Prostate gland (tissue), 2 donors: ENCODE measurements at regions not wholly inside any gene's neighbourhood (a gene's known extent, or its start where the extent isn't known, plus 50 kb on each side); places are given as distances from the start of the nearest gene placed in this dataset.

Source experiments
- DNase-seq: peaks from one replicate; pipeline ENCODE4 v3.0.0-alpha.2; 2019; ENCODE audit warnings: low spot score
- H3K27ac ChIP-seq, 2 donors: fragments of 200-600 bp; sonication (generic); 2 replicates each; pipeline ENCODE4 v1.5.1; 2017 to 2019
- H3K27me3 ChIP-seq: fragments of 200-600 bp; sonication (generic); replicated peaks from 2 replicates; pipeline ENCODE4 v1.5.1; 2019; ENCODE audit not compliant: insufficient read depth
- H3K36me3 ChIP-seq, 2 donors: fragments of 200-600 bp; sonication (generic); 1 replicate in 1 of 2; 2 replicates in 1 of 2; pipeline versions ENCODE4 v1.5.1 to v1.8.1; 2017 to 2019
- H3K4me1 ChIP-seq: fragments of 200-600 bp; sonication (generic); replicated peaks from 2 replicates; pipeline ENCODE4 v1.5.1; 2019
- H3K4me3 ChIP-seq, 2 donors: fragments of 200-600 bp; sonication (generic); 2 replicates each; pipeline ENCODE4 v1.5.1; 2017 to 2019
- H3K9me3 ChIP-seq: fragments of 200-600 bp; sonication (generic); 2 replicates; pipeline ENCODE4 v1.5.1; 2017
- POLR2A ChIP-seq: fragments of 450-650 bp; IDR thresholded peaks from one replicate; pipeline ENCODE4 v1.6.1; 2016; ENCODE audit warnings: antibody characterized with exemption, mild to moderate bottlenecking
- POLR2AphosphoS5 ChIP-seq: sonication (generic); formaldehyde crosslinking; IDR thresholded peaks from one replicate; pipeline ENCODE4 v1.6.1; 2017; ENCODE audit warnings: antibody characterized with exemption
- WGBS: methylation state at CpG from one replicate; pipeline ENCODE4 v1.1.5; 2018; 5-methylcytosine and 5-hydroxymethylcytosine counted together
- intact Hi-C: fragments of 100-400 bp; cut with DNase I; formaldehyde crosslinking; loops from one replicate; pipeline ENCODE4 v1.14.2; 2022
- TF ChIP-seq, protein P1 (sequence below), 4 experiments: fragments of 200-600 bp in 2 of 4; fragments of 450-650 bp in 2 of 4; sonication (generic) in 2 of 4; IDR thresholded peaks; 1 replicate in 3 of 4; 2 replicates in 1 of 4; pipeline ENCODE4 v1.5.1; 2016 to 2019; ENCODE audit warnings: antibody characterized with exemption in 4 of 4, mild to moderate bottlenecking in 2 of 4, moderate library complexity in 2 of 4

DNA sequence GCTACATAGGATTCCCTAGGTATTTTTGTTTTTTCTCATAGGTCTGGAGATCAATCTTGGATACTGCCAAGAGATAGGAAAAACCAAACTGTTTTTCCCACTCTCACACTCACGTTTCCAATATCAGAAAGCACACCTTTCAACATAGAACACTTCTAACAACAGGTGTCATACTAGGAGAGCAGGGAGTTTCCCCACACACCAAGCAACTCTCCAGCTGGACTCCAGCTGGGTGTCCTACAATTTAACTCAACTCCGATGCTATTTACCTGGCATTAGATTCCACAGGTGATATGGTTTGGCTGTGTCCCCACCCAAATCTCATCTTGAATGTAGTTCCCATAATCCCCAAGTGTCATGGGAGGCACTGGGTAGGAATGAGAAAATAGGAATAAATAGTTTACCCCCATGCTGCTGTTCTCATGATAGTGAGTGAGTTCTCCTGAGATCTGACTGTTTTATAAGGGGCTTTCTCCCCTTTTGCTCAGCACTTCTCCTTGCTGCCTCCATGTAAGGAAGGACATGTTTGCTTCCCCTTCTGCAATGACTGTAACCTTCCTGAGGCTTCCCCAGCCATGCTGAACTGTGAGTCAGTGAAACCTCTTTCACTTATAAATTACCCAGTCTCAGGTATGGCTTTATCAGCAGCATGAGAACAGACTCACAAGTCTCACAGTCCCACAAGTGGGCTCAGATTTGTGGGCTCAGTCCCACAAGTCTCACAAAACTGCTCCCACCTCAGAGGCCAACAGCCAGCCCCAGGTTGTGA lies 354.5 kb upstream of the THBS1 start:
- no peaks in the 10 kb centered on the region for H3K36me3 ChIP-seq
- 78% methylated on average over 2 of the region's 2 CpGs for WGBS
- DNase-seq = no peak
- H3K27me3 ChIP-seq = no peaks in the 10 kb centered on the region
- H3K27ac ChIP-seq = no peak overlapping the region
- intact Hi-C loops = no loop called here
- no peak for TF ChIP-seq POLR2A
- TF ChIP-seq, protein P1, sequence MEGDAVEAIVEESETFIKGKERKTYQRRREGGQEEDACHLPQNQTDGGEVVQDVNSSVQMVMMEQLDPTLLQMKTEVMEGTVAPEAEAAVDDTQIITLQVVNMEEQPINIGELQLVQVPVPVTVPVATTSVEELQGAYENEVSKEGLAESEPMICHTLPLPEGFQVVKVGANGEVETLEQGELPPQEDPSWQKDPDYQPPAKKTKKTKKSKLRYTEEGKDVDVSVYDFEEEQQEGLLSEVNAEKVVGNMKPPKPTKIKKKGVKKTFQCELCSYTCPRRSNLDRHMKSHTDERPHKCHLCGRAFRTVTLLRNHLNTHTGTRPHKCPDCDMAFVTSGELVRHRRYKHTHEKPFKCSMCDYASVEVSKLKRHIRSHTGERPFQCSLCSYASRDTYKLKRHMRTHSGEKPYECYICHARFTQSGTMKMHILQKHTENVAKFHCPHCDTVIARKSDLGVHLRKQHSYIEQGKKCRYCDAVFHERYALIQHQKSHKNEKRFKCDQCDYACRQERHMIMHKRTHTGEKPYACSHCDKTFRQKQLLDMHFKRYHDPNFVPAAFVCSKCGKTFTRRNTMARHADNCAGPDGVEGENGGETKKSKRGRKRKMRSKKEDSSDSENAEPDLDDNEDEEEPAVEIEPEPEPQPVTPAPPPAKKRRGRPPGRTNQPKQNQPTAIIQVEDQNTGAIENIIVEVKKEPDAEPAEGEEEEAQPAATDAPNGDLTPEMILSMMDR (IDR thresholded peaks at IDR 0.05) = no peak
- TF ChIP-seq POLR2AphosphoS5 = no peak
- no peaks in the 10 kb centered on the region for H3K9me3 ChIP-seq
- H3K4me3 ChIP-seq = no peak overlapping the region
- H3K4me1 ChIP-seq = no peaks in the 10 kb centered on the region

DNA sequence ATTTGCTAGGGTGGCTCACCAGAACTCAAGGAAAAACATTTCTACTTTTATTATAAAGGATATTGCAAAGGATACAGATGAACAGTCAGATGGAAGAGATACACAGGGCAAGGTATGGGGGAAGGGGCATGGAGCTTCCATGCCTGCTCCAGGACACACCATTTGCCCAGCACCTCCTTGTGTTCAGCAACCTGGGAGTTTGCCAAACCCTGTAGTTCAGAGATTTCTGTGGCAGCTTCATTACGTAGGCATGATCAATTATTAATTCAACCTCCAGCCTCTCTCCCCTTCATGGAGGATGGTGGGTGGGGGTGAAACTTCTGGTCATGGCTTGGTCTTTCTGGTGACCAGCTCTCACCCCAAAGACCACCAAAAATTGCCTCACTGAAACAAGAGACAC lies 353.9 kb upstream of the THBS1 start:
- no peak for DNase-seq
- Histone ChIP-seq H3K4me3 (no peak overlapping the region), H3K9me3 (no peaks in the 10 kb centered on the region), H3K4me1 (no peaks in the 10 kb centered on the region), H3K27ac (no peak overlapping the region), H3K36me3 (no peaks in the 10 kb centered on the region), H3K27me3 (no peaks in the 10 kb centered on the region)
- WGBS = 100% methylated on average over 1 of the region's 1 CpG
- TF ChIP-seq POLR2A = no peak
- TF ChIP-seq POLR2AphosphoS5 = no peak
- TF ChIP-seq, protein P1 (IDR thresholded peaks at IDR 0.05) = no peak
- intact Hi-C loops = no loop called here

DNA sequence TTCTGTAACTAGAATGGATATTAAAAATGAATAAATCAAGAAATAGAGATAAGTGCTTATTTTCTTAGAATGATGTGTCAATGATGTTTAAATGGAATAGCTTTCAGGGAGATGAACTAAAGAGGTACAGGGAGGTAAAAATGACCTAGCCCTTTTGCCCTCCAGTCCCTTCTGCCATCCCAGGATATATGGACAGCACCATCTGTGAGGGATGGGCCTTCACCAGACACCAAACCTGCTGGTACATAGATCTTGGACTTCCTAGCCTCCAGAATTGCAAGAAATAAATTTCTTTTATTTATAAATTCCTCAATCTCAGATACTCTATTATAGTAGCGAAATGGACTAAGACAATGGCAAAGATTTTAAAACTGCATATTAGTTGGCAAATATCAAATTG lies 352.0 kb upstream of the THBS1 start:
- TF ChIP-seq, protein P1 (IDR thresholded peaks at IDR 0.05) = no peak
- TF ChIP-seq POLR2AphosphoS5 (no peak), POLR2A (no peak)
- WGBS = 92% methylated on average over 1 of the region's 1 CpG
- no peaks in the 10 kb centered on the region for H3K27me3 ChIP-seq
- DNase-seq = no peak
- no peak overlapping the region for H3K4me3 ChIP-seq
- H3K36me3 ChIP-seq = no peaks in the 10 kb centered on the region
- no peaks in the 10 kb centered on the region for H3K4me1 ChIP-seq
- no peaks in the 10 kb centered on the region for H3K9me3 ChIP-seq
- intact Hi-C loops = no loop called here
- H3K27ac ChIP-seq = no peak overlapping the region

DNA sequence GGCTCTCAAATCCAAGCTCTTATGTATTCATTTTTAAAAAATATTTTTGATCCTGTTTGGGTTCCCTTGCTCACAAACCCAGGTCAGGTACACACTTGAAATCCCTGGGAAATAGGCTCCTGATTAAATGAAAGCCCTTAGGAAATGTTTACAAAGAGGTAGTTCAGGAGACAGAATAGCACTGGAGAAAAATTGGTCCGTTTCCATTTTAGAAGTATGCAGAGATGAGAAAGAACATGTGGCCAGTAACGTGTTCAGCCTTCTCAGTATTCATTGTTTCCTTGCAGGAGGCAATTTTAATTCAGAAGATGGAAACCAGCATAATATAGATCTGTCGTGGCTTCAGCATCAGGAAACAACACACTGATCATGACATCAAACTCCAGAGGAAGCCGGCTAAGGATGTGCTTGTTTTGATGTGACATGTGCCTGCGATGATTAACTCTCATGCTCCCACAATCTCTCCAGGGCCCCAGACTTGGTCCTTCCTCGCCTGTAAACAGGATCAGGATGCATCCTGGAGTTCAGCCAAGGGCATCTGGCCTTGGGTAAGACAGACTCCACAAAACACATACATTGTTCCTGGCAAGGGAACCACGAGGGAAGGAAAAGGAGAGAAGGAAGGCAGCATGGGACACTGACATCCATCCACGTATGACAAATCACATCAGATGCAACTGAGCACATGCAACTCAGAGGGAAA lies 350.5 kb upstream of the THBS1 start:
- DNase-seq = no peak
- no peaks in the 10 kb centered on the region for H3K9me3 ChIP-seq
- H3K36me3 ChIP-seq = no peaks in the 10 kb centered on the region
- no peaks in the 10 kb centered on the region for H3K27me3 ChIP-seq
- 43% methylated on average over 8 of the region's 8 CpGs for WGBS
- no peaks in the 10 kb centered on the region for H3K4me1 ChIP-seq
- no peak overlapping the region for H3K4me3 ChIP-seq
- intact Hi-C loops = no loop called here
- TF ChIP-seq, protein P1 (IDR thresholded peaks at IDR 0.05) = no peak
- TF ChIP-seq POLR2A (no peak), POLR2AphosphoS5 (no peak)
- no peak overlapping the region for H3K27ac ChIP-seq

DNA sequence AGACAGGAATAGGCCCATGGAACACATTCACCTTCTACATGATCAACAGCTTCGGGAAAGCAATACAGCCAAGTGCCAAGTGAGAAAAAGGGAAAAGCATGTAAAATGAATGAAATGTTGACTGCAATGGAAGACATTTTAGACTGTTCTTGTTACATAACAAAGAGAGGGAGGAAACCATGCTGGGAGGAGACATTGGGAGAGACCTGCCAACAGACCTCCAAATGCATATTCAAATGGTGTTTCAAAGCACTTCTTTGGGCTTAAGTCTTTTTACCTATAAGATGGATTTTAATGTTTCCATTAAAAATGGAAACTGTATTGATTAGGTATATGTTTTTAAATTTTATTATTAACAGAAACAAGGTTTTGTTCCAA lies 350.0 kb upstream of the THBS1 start:
- no peak overlapping the region for H3K27ac ChIP-seq
- no peaks in the 10 kb centered on the region for H3K27me3 ChIP-seq
- intact Hi-C loops = no loop called here
- no peak overlapping the region for H3K4me3 ChIP-seq
- DNase-seq = no peak
- H3K9me3 ChIP-seq = no peaks in the 10 kb centered on the region
- no peak for TF ChIP-seq POLR2AphosphoS5
- TF ChIP-seq, protein P1 (IDR thresholded peaks at IDR 0.05) = no peak
- TF ChIP-seq POLR2A = no peak
- WGBS = 88% methylated on average over 1 of the region's 1 CpG
- H3K36me3 ChIP-seq = no peaks in the 10 kb centered on the region
- no peaks in the 10 kb centered on the region for H3K4me1 ChIP-seq
